ENCODE measurements at regions not wholly inside any gene's neighbourhood (a gene's known extent, or its start where the extent isn't known, plus 50 kb on each side); places are given as distances from the start of the nearest gene placed in this dataset.

- Histone ChIP-seq H3K27me3 (ENCODE audit: insufficient read depth) (no peaks in the 10 kb centered on the region), H3K9me3 (no peaks in the 10 kb centered on the region), H3K4me3 (ENCODE audit: low read depth in 2 of 2, low read length in 1 of 2) (no peak overlapping the region), H3K9me2 (no peaks in the 10 kb centered on the region), H2AFZ (ENCODE audit: low read depth) (no peak overlapping the region), H3K79me2 (ENCODE audit: insufficient read depth) (no peaks in the 10 kb centered on the region), H3K9ac (no peak overlapping the region), H3K36me3 (replicated peaks in 1 of 2; ENCODE audit: control insufficient read depth in 1 of 2, insufficient read depth in 2 of 2, low read length in 1 of 2) (no peaks in the 10 kb centered on the region), H3K4me2 (no peak overlapping the region), H3K27ac (ENCODE audit: low read depth in 2 of 2, low read length in 1 of 2) (no peak overlapping the region), H3F3A (replicated peaks; ENCODE audit: insufficient read depth) (no peaks in the 10 kb centered on the region), H3K4me1 (ENCODE audit: control insufficient read depth in 1 of 2, insufficient read depth in 2 of 2, low read depth in 1 of 2, low read length in 1 of 2) (no peaks in the 10 kb centered on the region), H4K20me1 (ENCODE audit: insufficient read depth) (no peaks in the 10 kb centered on the region)
- DNase-seq, result no peak
- CTCF ChIA-PET, result interaction anchor here (0.6 to 3.3 kb wide), 3 partner anchors 9 to 15 kb away, joined by 3 to 28 read pairs (median 3); no protein-coding TSS in a partner anchor
- POLR2A ChIA-PET, result no interaction called here
- 0% methylated on average over 2 of the region's 2 CpGs for WGBS (ENCODE audit: low lambda C conversion rate)
- TF ChIP-seq RFX5 (IDR thresholded peaks at IDR 0.05; ENCODE audit: low read length) (no peak), TAF1 (IDR thresholded peaks at IDR 0.05; ENCODE audit: borderline replicate concordance, low read depth, low read length) (no peak)
- TF ChIP-seq, protein P1, sequence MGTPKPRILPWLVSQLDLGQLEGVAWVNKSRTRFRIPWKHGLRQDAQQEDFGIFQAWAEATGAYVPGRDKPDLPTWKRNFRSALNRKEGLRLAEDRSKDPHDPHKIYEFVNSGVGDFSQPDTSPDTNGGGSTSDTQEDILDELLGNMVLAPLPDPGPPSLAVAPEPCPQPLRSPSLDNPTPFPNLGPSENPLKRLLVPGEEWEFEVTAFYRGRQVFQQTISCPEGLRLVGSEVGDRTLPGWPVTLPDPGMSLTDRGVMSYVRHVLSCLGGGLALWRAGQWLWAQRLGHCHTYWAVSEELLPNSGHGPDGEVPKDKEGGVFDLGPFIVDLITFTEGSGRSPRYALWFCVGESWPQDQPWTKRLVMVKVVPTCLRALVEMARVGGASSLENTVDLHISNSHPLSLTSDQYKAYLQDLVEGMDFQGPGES (IDR thresholded peaks at IDR 0.05; ENCODE audit: low read depth, low read length), result no peak
These were observed 81.5 kb upstream of the LRIF1 start for GRCh38 chr1:111045033-111045722.

DNA sequence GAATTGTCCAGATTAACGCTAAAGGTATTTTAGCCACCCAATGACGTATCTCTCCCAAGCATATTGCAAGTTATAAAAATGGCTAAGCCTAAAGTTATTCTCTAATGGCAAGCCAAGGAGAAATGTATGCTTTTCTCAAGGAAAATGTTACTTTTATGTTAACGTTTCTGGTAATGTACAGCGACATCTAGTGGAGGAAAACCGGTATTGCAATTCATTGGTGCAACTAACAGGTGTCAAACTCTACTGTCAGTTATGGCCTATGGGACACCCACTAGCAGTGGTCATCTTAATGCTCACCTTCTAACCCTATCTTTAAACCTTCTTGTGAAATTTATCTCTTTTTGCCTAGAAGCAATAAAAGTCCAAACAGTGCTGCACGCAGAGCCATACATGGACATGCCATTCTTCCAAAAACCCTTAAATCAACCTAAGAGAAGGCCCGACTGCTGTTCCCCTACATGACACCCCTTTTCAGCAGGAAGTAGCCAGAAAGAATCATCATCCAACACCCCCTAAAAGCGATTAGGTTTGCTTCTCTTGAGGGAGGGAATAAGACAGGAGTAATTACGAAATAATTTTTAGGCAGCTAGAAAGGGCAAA lies 68.7 kb upstream of the LRIF1 start:
- peak; percentile 27 for DNase-seq
- no peak overlapping the region; the same call in 1 of the 2 replicates for H2AFZ ChIP-seq (ENCODE audit: low read depth)
- H3K27me3 ChIP-seq (ENCODE audit: insufficient read depth), result no peaks in the 10 kb centered on the region
- H3K4me3 ChIP-seq (ENCODE audit: low read depth in 2 of 2, low read length in 1 of 2), result peak overlapping the region in 1 of 2 experiments; percentile 34; a peak in 1 of 4 replicates
- no peaks in the 10 kb centered on the region for H3K79me2 ChIP-seq (ENCODE audit: insufficient read depth)
- H3F3A ChIP-seq (replicated peaks; ENCODE audit: insufficient read depth), result no peaks in the 10 kb centered on the region
- 5% methylated on average over 9 of the region's 9 CpGs for WGBS (ENCODE audit: low lambda C conversion rate)
- H3K4me1 ChIP-seq (ENCODE audit: control insufficient read depth in 1 of 2, insufficient read depth in 2 of 2, low read depth in 1 of 2, low read length in 1 of 2), result no peaks in the 10 kb centered on the region
- H4K20me1 ChIP-seq (ENCODE audit: insufficient read depth), result no peaks in the 10 kb centered on the region
- no peak overlapping the region for H3K4me2 ChIP-seq
- no peaks in the 10 kb centered on the region for H3K36me3 ChIP-seq (replicated peaks in 1 of 2; ENCODE audit: control insufficient read depth in 1 of 2, insufficient read depth in 2 of 2, low read length in 1 of 2)
- H3K27ac ChIP-seq (ENCODE audit: low read depth in 2 of 2, low read length in 1 of 2), result no peak overlapping the region
- H3K9me2 ChIP-seq, result no peaks in the 10 kb centered on the region
- ChIA-PET POLR2A (no interaction called here), CTCF (interaction anchor here (0.6 to 1.0 kb wide), 8 partner anchors 9 to 367 kb away, joined by 3 to 4 read pairs (median 3); no protein-coding TSS in a partner anchor)
- no peak overlapping the region for H3K9ac ChIP-seq
- no peaks in the 10 kb centered on the region for H3K9me3 ChIP-seq
- TF ChIP-seq SMC3 (IDR thresholded peaks at IDR 0.05; ENCODE audit: low read depth, low read length) (0 out of 2 replicates have a peak, but pooled peaks have one; percentile 23), GATA2 (CRISPR knock-in tag; IDR thresholded peaks at IDR 0.05) (no peak), RAD21 (IDR thresholded peaks at IDR 0.05; ENCODE audit: low read length) (peak; percentile 53; the same call in 1 of the 2 replicates)
- TF ChIP-seq, protein P2, sequence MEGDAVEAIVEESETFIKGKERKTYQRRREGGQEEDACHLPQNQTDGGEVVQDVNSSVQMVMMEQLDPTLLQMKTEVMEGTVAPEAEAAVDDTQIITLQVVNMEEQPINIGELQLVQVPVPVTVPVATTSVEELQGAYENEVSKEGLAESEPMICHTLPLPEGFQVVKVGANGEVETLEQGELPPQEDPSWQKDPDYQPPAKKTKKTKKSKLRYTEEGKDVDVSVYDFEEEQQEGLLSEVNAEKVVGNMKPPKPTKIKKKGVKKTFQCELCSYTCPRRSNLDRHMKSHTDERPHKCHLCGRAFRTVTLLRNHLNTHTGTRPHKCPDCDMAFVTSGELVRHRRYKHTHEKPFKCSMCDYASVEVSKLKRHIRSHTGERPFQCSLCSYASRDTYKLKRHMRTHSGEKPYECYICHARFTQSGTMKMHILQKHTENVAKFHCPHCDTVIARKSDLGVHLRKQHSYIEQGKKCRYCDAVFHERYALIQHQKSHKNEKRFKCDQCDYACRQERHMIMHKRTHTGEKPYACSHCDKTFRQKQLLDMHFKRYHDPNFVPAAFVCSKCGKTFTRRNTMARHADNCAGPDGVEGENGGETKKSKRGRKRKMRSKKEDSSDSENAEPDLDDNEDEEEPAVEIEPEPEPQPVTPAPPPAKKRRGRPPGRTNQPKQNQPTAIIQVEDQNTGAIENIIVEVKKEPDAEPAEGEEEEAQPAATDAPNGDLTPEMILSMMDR (IDR thresholded peaks at IDR 0.05), result peak; percentile 95
- TF ChIP-seq, protein P1 (IDR thresholded peaks at IDR 0.05; ENCODE audit: low read depth, low read length), result no peak
